ENCODE measurements at regions not wholly inside any gene's neighbourhood (a gene's known extent, or its start where the extent isn't known, plus 50 kb on each side); places are given as distances from the start of the nearest gene placed in this dataset.

DNA sequence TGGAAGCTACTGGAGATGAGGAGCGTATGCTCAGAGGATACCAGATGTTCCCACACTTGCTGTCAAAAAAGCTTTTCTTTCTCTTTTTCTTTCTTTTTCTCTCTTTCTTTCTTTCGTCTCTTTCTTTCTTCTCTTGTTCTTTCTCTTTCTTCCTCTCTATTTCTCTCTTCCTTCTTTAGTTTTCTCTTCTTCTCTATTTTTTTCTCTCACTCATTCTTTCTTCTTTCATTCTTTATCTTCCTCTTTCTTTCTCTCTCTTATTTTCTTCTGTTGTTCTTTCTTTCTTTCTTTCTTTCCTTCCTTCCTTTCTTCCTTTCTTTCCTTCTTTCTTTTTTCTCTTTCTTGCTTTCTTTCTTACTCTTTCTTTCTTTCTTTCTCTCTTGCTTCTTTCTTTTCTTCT, 457.6 kb downstream of the CMPK2 start:
- Histone ChIP-seq H3K36me3 (ENCODE audit: insufficient read depth, low read length) (no peaks in the 10 kb centered on the region), H3K4me2 (ENCODE audit: low read depth, low read length, poor library complexity, severe bottlenecking) (no peak overlapping the region), H3K9me3 (ENCODE audit: insufficient read depth, low read depth, low read length) (no peaks in the 10 kb centered on the region), H2AFZ (ENCODE audit: low read length) (no peak overlapping the region), H3K27me3 (ENCODE audit: insufficient read depth, low read length, poor library complexity, severe bottlenecking) (no peaks in the 10 kb centered on the region), H3K4me3 (ENCODE audit: low read length, poor library complexity, severe bottlenecking) (no peak overlapping the region), H3F3A (ENCODE audit: low read depth) (no peaks in the 10 kb centered on the region), H3K4me1 (ENCODE audit: insufficient read depth, low read length, poor library complexity, severe bottlenecking) (no peaks in the 10 kb centered on the region), H3K79me2 (ENCODE audit: insufficient read depth, low read length) (no peaks in the 10 kb centered on the region), H4K20me1 (ENCODE audit: insufficient read depth, low read length, poor library complexity, severe bottlenecking) (no peaks in the 10 kb centered on the region), H3K9ac (ENCODE audit: low read depth, low read length, poor library complexity, severe bottlenecking) (no peak overlapping the region), H3K9me2 (replicated peaks; ENCODE audit: low read depth, low read length) (no peaks in the 10 kb centered on the region)
- TF ChIP-seq EZH2phosphoT487 (IDR thresholded peaks at IDR 0.05; ENCODE audit: borderline replicate concordance), result no peak
- TF ChIP-seq, protein P1, sequence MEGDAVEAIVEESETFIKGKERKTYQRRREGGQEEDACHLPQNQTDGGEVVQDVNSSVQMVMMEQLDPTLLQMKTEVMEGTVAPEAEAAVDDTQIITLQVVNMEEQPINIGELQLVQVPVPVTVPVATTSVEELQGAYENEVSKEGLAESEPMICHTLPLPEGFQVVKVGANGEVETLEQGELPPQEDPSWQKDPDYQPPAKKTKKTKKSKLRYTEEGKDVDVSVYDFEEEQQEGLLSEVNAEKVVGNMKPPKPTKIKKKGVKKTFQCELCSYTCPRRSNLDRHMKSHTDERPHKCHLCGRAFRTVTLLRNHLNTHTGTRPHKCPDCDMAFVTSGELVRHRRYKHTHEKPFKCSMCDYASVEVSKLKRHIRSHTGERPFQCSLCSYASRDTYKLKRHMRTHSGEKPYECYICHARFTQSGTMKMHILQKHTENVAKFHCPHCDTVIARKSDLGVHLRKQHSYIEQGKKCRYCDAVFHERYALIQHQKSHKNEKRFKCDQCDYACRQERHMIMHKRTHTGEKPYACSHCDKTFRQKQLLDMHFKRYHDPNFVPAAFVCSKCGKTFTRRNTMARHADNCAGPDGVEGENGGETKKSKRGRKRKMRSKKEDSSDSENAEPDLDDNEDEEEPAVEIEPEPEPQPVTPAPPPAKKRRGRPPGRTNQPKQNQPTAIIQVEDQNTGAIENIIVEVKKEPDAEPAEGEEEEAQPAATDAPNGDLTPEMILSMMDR (conservative IDR thresholded peaks at IDR 0.05; ENCODE audit: low read length), result no peak

DNA sequence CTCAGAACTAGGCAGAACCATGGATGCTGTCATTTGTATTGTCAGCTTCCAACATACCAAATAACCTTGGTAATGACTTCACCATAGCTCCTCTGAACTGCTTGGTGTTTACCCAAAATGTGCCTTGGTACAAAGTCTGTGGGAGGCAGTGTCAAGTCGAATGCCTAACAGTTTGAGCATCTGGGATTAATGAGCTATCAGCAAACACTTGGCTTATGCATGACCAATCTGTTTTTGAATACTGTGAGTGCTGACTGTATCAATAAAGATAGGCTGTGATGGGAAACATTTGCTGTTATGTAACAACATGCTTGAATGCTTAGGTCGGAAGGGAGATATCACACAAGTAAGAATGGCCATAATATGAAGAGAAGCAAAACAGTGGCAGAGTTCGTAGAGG, 455.4 kb downstream of the CMPK2 start:
- H3K79me2 ChIP-seq (ENCODE audit: insufficient read depth, low read length), result no peaks in the 10 kb centered on the region
- no peaks in the 10 kb centered on the region for H4K20me1 ChIP-seq (ENCODE audit: insufficient read depth, low read length, poor library complexity, severe bottlenecking)
- H3K4me3 ChIP-seq (ENCODE audit: low read length, poor library complexity, severe bottlenecking), result no peak overlapping the region
- no peak overlapping the region for H2AFZ ChIP-seq (ENCODE audit: low read length)
- no peaks in the 10 kb centered on the region for H3K9me2 ChIP-seq (replicated peaks; ENCODE audit: low read depth, low read length)
- no peaks in the 10 kb centered on the region for H3K4me1 ChIP-seq (ENCODE audit: insufficient read depth, low read length, poor library complexity, severe bottlenecking)
- no peaks in the 10 kb centered on the region for H3K9me3 ChIP-seq (ENCODE audit: insufficient read depth, low read depth, low read length)
- H3K27me3 ChIP-seq (ENCODE audit: insufficient read depth, low read length, poor library complexity, severe bottlenecking), result no peaks in the 10 kb centered on the region
- no peak overlapping the region for H3K4me2 ChIP-seq (ENCODE audit: low read depth, low read length, poor library complexity, severe bottlenecking)
- no peak overlapping the region for H3K9ac ChIP-seq (ENCODE audit: low read depth, low read length, poor library complexity, severe bottlenecking)
- no peaks in the 10 kb centered on the region for H3K36me3 ChIP-seq (ENCODE audit: insufficient read depth, low read length)
- no peak for TF ChIP-seq EZH2phosphoT487 (IDR thresholded peaks at IDR 0.05; ENCODE audit: borderline replicate concordance)
- TF ChIP-seq, protein P1 (conservative IDR thresholded peaks at IDR 0.05; ENCODE audit: low read length), result no peak
- H3F3A ChIP-seq (ENCODE audit: low read depth), result no peaks in the 10 kb centered on the region

DNA sequence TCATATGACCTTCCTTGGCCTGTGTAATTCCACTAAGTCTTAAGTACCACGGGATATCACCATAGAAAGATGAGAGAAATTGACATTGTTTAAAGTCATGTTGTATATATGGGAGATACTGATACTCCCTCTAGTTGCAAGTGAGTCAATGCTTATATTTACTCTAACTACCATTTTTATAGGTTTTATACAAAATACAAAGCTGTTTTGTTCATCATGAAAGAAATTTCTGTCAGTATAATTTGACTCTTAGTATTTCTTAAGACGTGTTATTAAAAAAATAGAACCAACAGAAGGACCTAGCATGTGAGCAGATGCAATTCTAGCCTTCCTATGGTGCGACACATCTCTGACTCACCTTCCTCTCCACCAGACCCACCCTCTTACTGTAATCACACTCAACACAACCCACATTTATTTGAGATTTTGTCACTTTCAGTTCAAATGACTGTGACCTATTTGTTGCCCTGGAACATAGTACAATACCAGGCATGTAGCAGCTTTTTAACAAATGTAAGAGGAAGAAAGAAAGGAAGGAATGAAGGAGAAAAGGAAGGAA, 453.1 kb downstream of the CMPK2 start:
- H3K9me2 ChIP-seq (replicated peaks; ENCODE audit: low read depth, low read length), result no peaks in the 10 kb centered on the region
- H3K36me3 ChIP-seq (ENCODE audit: insufficient read depth, low read length), result no peaks in the 10 kb centered on the region
- no peak for TF ChIP-seq EZH2phosphoT487 (IDR thresholded peaks at IDR 0.05; ENCODE audit: borderline replicate concordance)
- TF ChIP-seq, protein P1 (conservative IDR thresholded peaks at IDR 0.05; ENCODE audit: low read length), result no peak
- no peaks in the 10 kb centered on the region for H3K79me2 ChIP-seq (ENCODE audit: insufficient read depth, low read length)
- no peaks in the 10 kb centered on the region for H4K20me1 ChIP-seq (ENCODE audit: insufficient read depth, low read length, poor library complexity, severe bottlenecking)
- H3K4me3 ChIP-seq (ENCODE audit: low read length, poor library complexity, severe bottlenecking), result no peak overlapping the region
- H3K27me3 ChIP-seq (ENCODE audit: insufficient read depth, low read length, poor library complexity, severe bottlenecking), result no peaks in the 10 kb centered on the region
- no peak overlapping the region for H3K4me2 ChIP-seq (ENCODE audit: low read depth, low read length, poor library complexity, severe bottlenecking)
- no peak overlapping the region for H2AFZ ChIP-seq (ENCODE audit: low read length)
- no peaks in the 10 kb centered on the region for H3F3A ChIP-seq (ENCODE audit: low read depth)
- H3K9me3 ChIP-seq (ENCODE audit: insufficient read depth, low read depth, low read length), result no peaks in the 10 kb centered on the region
- no peaks in the 10 kb centered on the region for H3K4me1 ChIP-seq (ENCODE audit: insufficient read depth, low read length, poor library complexity, severe bottlenecking)
- H3K9ac ChIP-seq (ENCODE audit: low read depth, low read length, poor library complexity, severe bottlenecking), result no peak overlapping the region

All from Loucy (cell line).